Activated CD4-positive, alpha-beta T cell treated with anti-CD3 and anti-CD28 coated beads, Interleukin-2, amount 50 U/mL, for 1 hour (primary cell): ENCODE measurements at regions not wholly inside any gene's neighbourhood (a gene's known extent, or its start where the extent isn't known, plus 50 kb on each side); places are given as distances from the start of the nearest gene placed in this dataset.

Experiments
- DNase-seq: peaks from one replicate; pipeline ENCODE4 v3.0.0-alpha.2; 2020

DNA sequence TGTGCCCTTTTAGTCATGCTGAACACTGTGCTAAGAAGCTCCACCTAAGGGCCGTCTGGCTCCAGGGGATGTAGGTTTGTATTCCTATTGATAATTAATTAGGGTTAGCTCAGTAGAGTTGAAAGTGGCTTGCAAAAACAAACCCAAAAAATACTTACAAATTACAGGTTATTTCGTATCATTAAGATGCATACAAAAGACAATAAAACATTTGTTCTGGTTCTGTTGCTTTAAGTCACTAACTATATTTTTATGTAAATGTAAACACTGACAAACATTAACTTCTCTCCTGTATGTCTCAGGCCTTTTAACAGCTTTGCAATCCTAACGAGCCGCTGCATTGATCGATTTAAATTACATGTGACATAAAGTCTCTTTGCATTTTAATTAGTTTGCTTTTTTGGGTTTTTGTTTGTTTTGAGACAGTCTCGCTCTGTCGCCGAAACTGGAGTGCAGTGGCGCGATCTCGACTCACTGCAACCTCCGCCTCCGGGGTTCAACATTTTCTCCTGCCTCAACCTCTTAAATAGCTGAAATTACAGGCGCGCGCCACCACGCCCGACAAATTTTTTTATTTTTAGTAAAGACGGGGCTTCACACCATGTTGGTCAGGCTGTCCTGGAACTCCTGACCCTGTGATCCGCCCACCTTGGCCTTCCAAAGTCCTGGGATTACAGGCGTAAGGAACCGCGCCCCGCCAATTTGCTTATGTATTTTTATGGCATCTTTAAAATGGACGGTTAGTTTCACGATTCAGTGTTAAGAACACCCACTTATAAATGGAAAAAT is 110.9 kb downstream of the HFE start:
- DNase-seq: peak; percentile 20

DNA sequence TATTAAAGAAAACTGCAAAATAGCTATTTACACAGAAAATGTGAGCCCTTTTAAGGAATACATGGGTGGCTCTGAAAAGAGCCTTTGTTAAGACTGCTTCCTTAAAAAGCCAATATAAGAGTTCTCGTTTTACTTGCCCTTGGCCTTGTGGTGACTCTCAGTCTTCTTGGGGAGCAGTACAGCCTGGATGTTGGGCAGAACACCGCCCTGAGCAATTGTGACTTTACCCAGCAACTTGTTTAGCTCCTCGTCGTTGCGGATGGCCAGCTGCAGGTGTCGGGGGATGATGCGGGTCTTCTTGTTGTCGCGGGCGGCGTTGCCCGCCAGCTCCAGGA is 111.5 kb downstream of the HFE start:
- peak; percentile 45 for DNase-seq

DNA sequence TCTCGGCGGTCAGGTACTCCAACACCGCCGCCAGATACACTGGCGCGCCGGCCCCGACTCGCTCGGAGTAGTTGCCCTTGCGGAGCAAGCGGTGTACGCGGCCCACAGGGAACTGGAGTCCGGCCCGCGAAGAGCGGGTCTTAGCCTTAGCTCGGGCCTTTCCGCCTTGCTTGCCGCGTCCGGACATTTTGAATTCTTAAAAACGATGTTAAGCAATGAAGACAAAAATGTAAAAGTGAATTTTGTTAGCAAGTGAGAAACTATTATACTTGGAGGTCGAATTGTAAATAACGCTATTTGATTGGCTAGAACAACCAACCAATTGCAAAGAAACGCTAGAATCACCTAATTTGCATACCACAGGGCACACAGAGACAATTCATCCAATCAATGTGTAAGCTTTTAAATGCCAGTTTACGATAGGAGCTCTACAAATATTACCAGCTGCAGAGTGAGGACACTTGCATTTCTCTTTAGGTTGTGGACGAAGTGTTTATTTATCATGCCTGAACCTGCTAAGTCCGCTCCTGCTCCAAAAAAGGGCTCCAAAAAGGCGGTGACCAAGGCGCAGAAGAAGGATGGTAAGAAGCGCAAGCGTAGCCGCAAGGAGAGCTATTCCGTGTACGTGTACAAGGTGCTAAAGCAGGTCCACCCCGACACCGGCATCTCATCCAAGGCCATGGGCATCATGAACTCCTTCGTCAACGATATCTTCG is 112.0 kb downstream of the HFE start:
- DNase-seq: no peak

DNA sequence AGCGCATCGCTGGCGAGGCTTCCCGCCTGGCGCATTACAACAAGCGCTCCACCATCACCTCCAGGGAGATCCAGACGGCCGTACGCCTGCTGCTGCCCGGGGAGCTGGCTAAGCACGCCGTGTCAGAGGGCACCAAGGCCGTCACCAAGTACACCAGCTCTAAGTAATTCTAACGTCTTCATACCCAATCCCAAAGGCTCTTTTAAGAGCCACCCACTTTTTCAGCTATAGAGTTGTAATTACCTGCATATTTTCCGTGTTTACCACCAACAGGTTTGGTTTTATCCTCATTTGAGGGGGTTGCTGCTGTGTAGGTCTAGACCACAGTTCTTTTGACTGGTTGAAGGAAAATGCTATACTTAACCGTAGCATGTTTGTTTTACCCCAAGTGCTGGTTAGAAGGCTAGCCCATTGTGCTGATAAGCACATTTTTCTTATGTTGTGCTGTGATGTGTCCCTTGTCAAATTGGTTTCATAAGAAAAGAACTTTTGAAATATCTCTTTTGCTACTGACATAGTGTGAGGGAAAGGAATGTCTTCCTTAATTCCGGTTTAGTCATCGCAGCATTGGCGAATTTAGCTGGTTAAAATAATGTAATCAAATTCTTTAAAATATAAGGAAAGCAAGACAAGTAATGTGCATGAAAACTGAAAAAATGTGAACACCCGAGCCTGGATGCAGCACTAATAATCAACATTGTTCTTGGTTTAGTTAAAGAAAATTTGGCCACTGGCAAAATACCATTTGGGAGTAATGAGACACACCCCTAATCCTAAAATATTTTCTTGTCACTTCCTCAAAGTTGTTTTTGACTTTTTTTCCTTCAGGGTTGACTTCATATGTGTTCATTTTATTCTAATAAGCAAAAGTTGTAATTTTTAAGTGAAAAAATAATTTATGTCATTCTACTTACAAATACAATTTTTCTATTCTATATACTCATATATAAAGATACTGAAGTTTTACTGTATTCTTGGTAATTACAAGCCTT is 112.8 kb downstream of the HFE start:
- peak; percentile 44 for DNase-seq

DNA sequence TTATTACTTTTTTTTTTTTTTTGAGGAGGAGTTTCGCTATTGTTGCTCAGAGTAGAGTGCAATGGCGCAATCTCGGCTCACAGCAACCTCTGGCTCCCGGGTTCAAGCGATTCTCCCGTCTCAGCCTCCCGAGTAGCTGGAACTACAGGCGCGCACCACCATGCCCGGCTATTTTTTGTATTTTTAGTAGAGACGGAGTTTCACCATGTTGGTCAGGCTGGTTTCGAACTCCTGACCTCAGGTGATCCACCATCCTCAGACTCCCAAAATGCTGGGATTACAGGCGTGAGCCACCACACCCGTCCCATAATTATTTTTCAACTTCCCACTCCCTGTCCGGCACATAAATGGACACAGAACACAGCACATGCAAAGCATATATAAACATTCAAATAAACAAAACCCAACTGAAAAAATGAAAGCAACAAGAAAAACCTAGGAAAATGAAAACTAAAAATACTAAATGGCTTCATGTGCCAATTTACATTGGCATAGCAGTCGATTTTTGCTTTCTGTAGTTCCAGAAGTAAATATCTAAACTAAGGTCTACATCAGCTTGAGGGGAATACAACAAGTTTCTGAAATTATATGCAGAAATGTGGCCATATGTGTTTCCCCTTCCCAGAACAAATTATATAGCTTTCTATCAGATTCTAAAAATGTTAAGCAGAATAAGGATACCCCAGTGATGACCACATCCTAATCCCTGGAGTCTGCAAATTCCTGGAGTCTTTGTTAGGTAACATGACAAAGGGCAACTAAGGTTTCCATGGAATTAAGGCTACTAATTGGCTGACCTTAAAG is 113.9 kb downstream of the HFE start:
- DNase-seq: no peak

DNA sequence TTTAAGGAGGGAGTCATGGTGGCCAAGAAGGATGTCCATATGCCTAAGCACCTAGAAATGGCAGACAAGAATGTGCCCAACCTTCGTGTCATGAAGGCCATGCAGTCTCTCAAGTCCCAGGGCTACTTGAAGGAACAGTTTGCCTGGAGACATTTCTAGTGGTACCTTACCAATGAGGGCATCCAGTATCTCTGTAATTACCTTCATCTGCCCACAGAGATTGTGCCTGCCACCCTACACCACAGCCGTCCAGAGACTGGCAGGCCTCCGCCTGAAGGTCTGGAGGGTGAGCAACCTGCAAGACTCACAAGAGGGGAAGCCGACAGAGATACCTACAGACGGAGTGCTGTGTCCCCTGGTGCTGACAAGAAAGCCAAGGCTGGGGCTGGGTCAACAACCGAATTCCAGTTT is 115.0 kb downstream of the HFE start:
- DNase-seq: no peak

DNA sequence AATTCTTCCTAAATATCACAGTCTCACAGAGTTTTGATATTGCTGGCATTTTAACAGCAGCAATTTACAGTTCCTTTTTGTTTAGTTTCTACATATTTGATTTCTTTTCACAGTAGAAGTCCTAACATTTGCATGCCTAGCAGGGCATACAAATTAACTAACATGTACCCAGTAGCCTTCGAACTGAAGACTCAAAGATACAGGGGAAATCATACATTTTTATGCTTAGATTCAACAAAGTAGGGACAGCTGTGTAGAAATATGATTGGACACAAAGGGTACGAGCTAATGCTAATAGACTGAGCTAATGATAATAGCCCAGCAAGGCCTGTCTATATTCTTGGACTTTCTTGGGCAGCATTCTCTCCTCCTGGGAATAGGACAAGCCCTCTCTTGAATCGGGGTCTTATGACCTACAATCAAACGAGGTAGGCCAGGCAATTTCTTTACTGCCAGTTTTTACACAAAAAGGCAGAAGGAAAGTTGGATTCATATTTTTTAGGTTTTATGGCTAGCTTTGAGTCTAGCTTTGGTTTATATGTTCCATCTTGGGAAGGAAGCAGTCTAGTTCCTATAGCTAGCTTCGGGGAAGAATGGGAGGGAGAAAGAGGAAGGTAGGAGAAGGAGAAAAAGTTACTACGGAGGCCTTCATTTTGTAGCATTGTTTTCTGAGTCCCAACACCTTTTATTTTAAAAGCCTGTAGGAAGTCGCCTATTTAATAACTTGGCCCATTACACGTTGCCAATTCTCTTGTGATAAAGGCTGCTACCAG is 115.8 kb downstream of the HFE start:
- DNase-seq: no peak

- DNase-seq: peak; percentile 77
These were observed 117.3 kb downstream of the HFE start for GRCh38 chr6:26204332-26205160.

GRCh38 chr6:26205161-26205624 is 118.0 kb downstream of the HFE start:
- DNase-seq: peak; percentile 76

GRCh38 chr6:26205625-26206574 is 118.7 kb downstream of the HFE start:
- no peak for DNase-seq

DNA sequence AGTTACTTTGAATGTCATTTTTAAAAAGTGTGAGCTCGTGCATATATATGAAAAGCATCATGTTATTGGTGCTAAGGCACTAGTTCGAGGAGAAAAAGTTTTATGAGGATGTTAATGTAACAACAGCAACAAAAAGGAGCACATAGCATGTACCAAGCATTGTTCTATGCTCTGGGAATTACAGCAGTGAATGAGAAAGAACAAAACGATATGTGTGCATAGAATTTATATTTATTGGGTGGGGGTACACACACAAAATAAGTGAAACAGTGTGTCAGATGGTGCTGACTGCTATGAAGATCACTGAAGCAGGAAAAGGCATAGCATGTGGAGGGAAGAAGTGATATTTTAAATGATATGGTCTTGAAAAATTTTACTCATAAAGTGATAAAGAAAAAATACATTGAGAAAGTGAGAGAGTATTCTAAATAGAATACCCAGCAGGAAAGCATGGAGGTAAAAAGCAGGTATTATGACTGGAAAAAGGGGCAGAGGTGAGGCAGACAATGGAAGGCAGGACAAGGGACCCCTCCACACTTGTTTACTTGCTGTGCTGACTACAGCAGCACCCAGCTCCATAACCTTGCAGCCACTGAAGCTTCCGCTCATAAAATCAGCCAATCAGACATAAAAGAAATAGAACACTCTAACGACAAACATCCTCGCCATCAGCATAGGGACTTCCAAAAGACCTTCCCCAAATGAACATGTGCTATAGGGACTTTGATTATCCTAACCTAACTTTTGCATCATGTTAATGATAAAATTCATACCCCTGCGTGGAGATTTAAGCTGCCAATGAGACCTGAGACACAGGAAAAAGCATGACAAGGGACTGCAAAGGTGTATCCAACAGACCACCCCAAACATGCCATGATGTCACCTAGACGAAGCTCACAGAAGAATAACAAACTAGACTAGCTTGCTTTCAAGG is 119.9 kb downstream of the HFE start:
- DNase-seq: no peak

DNA sequence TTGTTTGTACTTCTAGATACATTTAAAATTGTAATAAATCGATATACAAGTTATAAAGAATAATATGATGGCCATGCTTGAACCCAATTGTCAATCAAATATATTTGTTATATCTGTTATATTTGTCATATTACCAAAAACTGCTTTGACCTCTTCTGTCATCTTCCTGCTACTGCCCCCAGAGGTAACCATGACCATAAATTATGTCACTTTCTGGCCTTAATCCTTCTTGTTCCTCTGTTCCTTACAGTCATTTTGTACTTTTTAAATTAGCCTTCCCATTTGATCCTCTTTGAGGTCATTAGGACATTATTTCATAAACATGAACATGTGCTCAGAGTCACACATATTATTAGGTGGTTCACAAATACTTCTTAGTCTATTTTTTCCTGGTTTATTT is 124.7 kb downstream of the HFE start:
- DNase-seq: no peak

- no peak for DNase-seq
These were observed 126.3 kb downstream of the HFE start for GRCh38 chr6:26213334-26214075.

GRCh38 chr6:26214803-26215584 is 127.8 kb downstream of the HFE start:
- no peak for DNase-seq

DNA sequence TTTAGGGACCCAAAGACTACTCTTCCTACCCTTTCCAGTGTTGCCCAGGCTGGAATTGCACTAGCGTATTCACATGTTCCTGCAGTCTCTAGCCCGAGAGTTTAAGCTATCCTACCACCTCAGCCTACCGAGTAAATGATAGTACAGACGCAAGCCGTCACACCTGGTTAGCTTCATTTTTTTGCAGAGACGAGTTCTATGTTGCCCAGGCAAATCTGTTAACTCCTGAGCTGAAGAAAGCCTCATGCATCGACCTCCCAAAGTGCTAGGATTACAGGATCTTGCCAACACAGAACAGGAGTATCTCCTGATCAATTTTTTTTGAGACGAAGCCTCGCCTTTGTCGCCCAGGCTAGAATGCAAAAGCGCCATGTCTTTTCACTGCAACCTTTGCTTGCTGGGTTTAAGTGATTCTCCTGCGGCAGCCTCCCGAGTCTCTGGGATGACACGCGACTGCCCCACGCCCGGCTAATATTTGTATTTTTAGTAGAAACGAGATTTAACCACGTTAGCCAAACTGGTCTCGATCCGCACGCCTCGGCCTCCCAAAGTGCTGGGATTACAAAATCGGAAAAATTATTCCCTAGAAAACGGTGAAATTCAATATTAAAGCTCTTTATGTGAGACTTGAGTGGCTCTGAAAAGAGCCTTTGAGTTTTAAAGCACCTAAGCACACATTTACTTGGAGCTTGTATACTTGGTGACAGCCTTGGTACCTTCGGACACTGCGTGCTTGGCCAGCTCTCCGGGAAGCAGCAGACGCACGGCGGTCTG is 128.5 kb downstream of the HFE start:
- peak; percentile 20 for DNase-seq
